Stimulated activated CD8-positive, alpha-beta memory T cell treated with anti-CD3 and anti-CD28 coated beads, Interleukin-12 subunit alpha, Interleukin-12 subunit beta, amount 100 ng/mL, for 24 hours (primary cell): ENCODE measurements at regions not wholly inside any gene's neighbourhood (a gene's known extent, or its start where the extent isn't known, plus 50 kb on each side); places are given as distances from the start of the nearest gene placed in this dataset.
"Not testable (repeated sequence)": the region's sequence is repeated elsewhere in the genome, so short reads cannot be mapped to it uniquely, and the experiment has no call there.

Experiments used
- DNase-seq: peaks from one replicate; pipeline ENCODE4 v3.0.0-alpha.2; 2020; ENCODE audit errors: extremely low read depth

- no peak for DNase-seq
Observed at GRCh38 chr7:69076566-69076965, 521.7 kb upstream of the AUTS2 start.

- DNase-seq, result no peak
Observed at GRCh38 chr7:69078997-69079769, 519.1 kb upstream of the AUTS2 start.

DNA sequence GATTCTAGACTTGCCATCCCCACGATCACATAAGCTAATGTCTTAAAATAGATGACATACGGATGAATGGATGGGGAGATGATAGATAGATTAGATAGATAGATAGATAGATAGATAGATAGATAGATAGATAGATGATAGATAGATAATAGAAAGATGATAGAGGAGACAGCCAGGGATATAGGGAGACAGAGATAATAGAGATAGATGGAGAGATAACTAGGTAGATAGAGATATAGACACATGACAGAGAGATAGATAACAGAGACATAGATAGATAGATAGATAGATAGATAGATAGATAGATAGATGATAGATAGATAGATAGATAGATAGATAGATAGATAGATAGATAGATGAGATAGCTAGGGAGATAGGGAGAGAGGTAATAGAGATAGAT lies 511.0 kb upstream of the AUTS2 start:
- DNase-seq, result not testable (repeated sequence)

GRCh38 chr7:69088185-69088584 lies 510.1 kb upstream of the AUTS2 start:
- no peak for DNase-seq

DNA sequence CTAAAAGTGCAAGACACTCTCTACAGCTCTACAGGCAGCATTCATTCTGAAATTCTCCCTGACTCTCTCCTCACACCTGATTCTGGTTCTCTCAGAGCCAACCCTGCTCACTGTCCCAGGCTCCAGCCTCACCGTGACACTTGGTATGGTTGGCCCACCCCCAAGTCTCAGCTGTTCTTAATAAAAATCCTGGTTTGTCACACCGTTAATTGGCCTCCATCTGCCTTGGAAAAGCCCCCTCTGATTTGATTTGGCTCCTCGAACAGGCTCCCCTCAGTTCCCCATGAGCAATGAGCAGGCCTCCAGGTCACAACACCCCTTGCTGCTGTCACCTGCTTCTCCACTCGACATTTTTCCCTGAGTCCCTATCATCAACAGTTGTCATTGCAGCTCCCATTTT lies 507.3 kb upstream of the AUTS2 start:
- DNase-seq, result no peak

DNA sequence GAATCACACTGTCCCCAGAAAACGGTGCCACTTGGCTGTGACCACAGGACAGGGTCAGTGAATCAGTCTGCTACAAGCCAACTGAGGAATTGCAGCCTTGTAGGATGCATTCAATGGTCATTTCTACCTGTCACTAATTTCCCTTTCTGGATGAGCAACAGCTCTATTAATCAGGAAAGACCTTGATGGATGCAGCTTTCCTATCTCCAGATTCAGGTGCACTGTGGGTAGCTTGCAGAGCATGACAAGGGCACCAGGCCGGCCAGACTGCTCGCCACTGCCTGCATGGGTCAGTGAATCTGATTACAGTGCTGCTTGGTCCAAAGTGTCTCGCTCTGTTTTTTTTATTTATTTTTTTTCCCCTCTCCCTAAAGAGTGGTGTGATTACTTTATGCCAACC lies 506.8 kb upstream of the AUTS2 start:
- DNase-seq, result no peak

- no peak for DNase-seq
Observed at GRCh38 chr7:69095127-69095526, 503.1 kb upstream of the AUTS2 start.

DNA sequence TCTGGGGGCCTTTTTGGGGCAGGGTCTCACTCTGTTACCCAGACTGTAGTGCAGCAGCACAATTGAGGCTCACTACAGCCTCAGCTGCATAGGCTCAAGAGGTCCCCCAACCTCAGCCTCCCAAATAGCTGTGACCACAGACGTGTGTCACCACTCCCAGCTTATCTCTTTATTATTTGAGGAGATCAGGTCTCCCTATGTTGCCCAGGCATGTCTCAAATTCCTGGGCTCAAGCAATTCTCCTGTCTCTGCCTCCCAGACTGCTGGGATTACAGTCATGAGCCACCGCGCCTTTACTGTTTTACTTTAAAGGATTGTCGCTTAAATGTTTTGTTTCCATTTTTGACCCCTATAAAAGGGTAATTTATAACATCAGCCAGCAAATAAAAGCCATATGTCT lies 502.6 kb upstream of the AUTS2 start:
- no peak for DNase-seq

GRCh38 chr7:69104023-69104422 lies 494.3 kb upstream of the AUTS2 start:
- DNase-seq, result no peak

DNA sequence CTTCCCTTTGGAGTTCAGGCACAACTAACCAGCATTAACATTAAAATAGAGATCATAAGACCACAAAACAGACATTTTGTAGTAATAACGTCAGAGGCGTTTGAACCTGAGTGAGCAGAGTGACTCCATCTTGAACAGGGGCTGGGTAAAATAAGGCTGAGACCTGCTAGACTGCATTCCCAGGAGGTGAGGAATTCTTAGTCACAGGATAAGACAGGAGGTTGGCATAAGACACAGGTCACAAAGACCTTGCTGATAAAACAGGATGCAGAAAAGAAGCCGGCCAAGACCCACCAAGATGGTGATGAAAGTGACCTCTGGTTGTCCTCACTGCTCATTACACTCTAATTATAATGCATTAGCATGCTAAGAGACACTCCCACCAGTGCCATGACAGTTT lies 493.2 kb upstream of the AUTS2 start:
- DNase-seq, result no peak

DNA sequence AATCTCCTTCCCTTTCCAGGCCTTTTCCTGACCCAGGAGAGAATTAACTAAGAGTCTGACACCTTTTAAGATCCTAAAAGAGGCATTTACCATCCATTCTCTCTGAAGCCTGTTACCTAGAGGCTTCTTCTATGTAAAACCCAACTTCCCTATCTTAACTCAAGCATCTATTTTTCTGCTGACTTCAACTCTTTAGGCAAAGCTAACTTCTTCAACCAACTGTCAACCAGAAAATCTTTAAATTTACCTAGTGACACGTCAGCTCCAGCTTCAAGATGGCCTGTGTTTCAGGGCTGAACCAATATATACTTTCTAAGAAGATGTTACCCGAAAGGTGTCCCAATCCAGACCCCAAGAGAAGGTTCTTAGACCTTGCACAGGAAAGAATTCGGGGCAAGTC lies 492.3 kb upstream of the AUTS2 start:
- DNase-seq, result no peak

GRCh38 chr7:69106449-69106848 lies 491.8 kb upstream of the AUTS2 start:
- not testable (repeated sequence) for DNase-seq

- not testable (repeated sequence) for DNase-seq
Observed at GRCh38 chr7:69106946-69107345, 491.3 kb upstream of the AUTS2 start.

GRCh38 chr7:69108097-69108496 lies 490.2 kb upstream of the AUTS2 start:
- no peak for DNase-seq

- DNase-seq, result no peak
Observed at GRCh38 chr7:69109246-69109645, 489.0 kb upstream of the AUTS2 start.

DNA sequence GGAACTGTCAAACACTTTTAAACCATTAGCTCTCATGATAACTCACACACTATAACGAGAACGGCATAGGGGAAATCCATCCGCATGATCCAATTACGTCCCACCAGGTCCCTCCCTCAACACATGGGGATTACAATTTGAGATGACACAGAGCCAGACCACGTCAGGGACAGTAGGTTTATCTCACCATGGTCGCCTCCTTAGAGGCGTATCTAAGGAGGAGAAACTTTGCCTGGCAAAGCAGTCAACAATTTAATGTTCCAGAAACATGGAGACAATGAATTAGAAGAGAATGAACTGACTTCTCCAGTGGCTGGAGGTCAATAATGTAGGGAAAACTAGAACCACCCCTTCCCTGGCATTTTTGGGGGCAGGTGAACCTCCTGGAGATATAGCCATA lies 488.4 kb upstream of the AUTS2 start:
- no peak for DNase-seq

DNA sequence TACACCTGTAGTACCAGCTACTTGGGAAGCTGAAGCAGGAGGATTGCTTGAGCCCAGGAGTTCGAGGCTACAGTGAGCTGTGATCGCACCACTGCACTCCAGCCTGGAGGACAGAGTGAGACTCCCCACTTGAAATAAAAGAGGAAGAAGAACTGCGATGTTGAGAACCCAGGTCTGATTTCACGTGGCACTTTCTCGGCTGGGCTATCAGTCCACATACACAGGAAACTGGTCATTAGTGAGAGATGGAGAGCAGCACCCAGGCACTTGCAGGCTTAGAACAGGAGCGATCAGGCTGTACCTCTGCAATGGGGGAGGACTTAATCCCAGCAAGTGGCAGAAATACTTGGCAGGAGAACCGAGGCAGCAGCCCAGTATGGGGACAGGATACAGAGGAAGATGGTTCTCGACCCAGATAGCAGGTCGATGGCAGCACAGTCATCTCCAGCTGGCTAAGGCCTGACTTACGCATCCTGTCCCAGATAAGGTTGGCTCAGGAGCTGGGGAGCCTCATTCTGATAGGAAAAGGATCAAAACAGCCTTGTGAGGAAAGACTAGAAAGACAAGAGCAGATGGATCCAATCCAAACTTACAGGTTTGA lies 487.7 kb upstream of the AUTS2 start:
- DNase-seq, result no peak

DNA sequence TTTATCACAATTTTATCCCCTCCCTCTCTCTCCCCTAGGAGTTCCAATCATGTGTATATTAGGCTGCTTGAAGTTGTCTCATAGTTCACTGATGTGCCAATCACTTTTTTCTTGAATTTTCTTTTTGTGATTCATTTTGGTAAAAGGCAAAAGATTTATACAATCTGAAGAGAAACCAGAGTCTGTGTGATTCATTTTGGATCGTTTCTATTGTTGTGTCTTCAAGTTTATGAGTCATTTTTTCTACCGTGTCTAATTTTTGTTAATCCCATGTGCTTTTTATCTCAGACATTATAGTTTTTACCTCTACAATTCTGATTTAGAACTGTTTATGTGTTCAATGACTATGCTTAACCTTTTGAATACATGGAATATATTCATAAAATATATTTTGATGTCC lies 483.9 kb upstream of the AUTS2 start:
- DNase-seq, result no peak

GRCh38 chr7:69115788-69116187 lies 482.5 kb upstream of the AUTS2 start:
- no peak for DNase-seq

DNA sequence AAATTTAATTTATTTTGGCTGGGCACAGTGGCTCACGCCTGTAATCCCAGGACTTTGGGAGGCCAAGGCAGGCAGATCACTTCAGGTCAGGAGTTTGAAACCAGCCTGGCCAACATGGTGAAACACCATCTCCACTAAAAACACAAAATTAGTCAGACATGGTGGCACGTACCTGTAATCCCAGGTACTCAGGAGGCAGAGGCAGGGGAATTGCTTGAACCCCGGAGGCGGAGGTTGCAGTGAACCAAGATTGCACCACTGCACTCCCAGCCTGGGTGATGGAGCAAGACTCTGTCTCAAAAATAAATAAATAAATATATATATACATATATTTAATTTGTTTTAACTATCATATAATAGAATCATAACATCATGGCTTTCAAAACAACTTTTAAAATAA lies 482.1 kb upstream of the AUTS2 start:
- DNase-seq, result not testable (repeated sequence)

DNA sequence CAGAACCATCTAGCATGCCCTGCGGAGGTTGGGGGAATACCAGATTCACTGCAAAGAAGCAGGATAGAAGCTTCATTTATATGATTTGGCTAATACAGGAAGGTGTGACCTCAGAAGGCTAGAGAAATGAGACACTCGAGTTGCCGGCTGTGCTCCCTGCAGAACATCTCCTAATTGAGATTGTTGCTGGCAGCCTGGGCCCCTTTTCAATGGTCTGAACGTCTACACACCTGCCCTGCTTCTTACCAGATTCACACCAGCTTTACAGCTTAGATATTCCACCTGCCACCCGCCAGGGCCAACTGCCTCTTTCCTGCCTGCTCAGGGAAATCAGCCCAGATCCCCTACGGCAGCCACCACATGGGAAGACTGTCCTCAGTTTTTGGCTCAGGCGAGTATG lies 475.3 kb upstream of the AUTS2 start:
- no peak for DNase-seq

DNA sequence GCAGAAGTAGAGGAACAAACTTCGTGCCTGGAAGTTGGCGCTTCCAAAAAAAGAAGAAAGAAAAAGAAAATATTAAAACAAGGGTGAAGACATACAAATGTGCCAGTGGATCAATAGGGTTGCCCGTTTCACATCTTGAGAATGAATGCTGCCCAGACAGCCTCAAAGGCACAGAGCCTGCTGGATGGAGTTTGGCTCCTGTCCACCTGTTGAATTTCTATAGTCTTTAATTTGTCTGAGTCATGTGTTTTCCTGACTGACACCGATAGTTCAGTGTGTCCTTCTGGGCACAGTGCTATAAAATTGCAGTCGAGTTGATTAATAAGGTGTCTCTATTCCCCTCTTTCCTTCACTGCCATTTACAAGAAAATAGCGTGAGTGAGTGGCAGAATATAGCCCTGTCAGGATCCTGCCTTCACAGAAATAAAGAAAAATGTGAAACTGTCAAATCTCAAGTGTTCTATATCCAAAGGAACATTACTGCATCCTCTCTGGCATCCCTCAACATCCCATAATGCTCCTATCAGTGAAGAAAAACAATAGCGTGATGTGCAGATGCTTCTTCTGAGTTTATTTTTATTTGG lies 471.3 kb upstream of the AUTS2 start:
- no peak for DNase-seq

DNA sequence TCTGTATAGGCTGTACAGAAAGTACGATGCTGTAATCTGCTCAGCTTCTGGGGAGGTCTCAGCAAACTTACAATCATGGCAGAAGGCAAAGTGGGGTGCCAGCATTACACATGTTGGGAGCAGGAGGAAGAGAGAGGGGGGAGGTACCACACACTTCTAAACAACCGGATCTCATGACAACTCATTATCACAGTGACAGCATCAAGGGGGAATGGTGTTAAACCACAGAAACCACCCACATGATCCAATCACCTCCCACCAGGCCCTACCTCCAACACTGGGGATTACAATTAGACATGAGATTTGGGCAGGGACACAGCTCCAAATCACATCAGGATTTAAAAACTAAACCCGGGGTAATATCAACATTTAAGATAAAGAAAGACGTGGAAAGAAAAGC lies 468.8 kb upstream of the AUTS2 start:
- DNase-seq, result no peak
